ENCODE measurements at regions not wholly inside any gene's neighbourhood (a gene's known extent, or its start where the extent isn't known, plus 50 kb on each side); places are given as distances from the start of the nearest gene placed in this dataset.

- H3K23ac ChIP-seq (ENCODE audit: low read length in 2 of 2), result no peak overlapping the region
- no peak overlapping the region for H3K9ac ChIP-seq (ENCODE audit: low read length)
- H2BK120ac ChIP-seq (ENCODE audit: low read depth, low read length), result no peak overlapping the region
- no peak overlapping the region for H2BK15ac ChIP-seq (ENCODE audit: low read depth, poor library complexity, severe bottlenecking)
- no peaks in the 10 kb centered on the region for H3K79me1 ChIP-seq (replicated peaks; ENCODE audit: low read length, poor library complexity, severe bottlenecking)
- H4K91ac ChIP-seq (ENCODE audit: low read length), result no peak overlapping the region
- no peak overlapping the region for H3K18ac ChIP-seq (ENCODE audit: low read depth in 1 of 2, low read length in 2 of 2)
- H4K8ac ChIP-seq (ENCODE audit: low read length), result no peak overlapping the region
- H3K9me3 ChIP-seq (ENCODE audit: control insufficient read depth, low read length), result peaks cover 29% of the 10 kb centered on the region
- no peak overlapping the region for H2AK5ac ChIP-seq (ENCODE audit: low read length, severe bottlenecking)
- no peaks in the 10 kb centered on the region for H3K4me1 ChIP-seq (ENCODE audit: control insufficient read depth, insufficient read depth, low read depth, low read length)
- H2AFZ ChIP-seq (ENCODE audit: low read depth, low read length), result no peak overlapping the region
- H3K4ac ChIP-seq (ENCODE audit: low read depth in 1 of 2, low read length in 2 of 2), result no peak overlapping the region
- H2BK5ac ChIP-seq (ENCODE audit: low read depth, low read length, poor library complexity, severe bottlenecking), result no peak overlapping the region
- no peak for DNase-seq
- H3K27me3 ChIP-seq (ENCODE audit: control insufficient read depth in 1 of 2, insufficient read depth in 1 of 2, low read length in 2 of 2), result no peaks in the 10 kb centered on the region
- no peak overlapping the region for H3K27ac ChIP-seq (ENCODE audit: low read length, poor library complexity, severe bottlenecking)
- no peak overlapping the region for H3K14ac ChIP-seq (ENCODE audit: low read length in 2 of 2)
- H3K4me2 ChIP-seq (ENCODE audit: low read length, poor library complexity, severe bottlenecking), result no peak overlapping the region
- 94% methylated on average over 1 of the region's 1 CpG for WGBS
- no peaks in the 10 kb centered on the region for H3K36me3 ChIP-seq (ENCODE audit: control insufficient read depth in 1 of 2, insufficient read depth in 2 of 2, low read depth in 1 of 2, low read length in 2 of 2)
- H3K4me3 ChIP-seq (ENCODE audit: insufficient read depth in 1 of 2, low read depth in 1 of 2, low read length in 2 of 2), result no peak overlapping the region
- no peak overlapping the region for H2BK12ac ChIP-seq (ENCODE audit: low read length in 2 of 2)
Observed at GRCh38 chr12:72740064-72740463, 467.9 kb downstream of the TRHDE start.

- no peak overlapping the region for H2BK5ac ChIP-seq (ENCODE audit: low read depth, low read length, poor library complexity, severe bottlenecking)
- no peak overlapping the region for H2BK120ac ChIP-seq (ENCODE audit: low read depth, low read length)
- H2AK5ac ChIP-seq (ENCODE audit: low read length, severe bottlenecking), result no peak overlapping the region
- no peak overlapping the region for H4K91ac ChIP-seq (ENCODE audit: low read length)
- H3K4me1 ChIP-seq (ENCODE audit: control insufficient read depth, insufficient read depth, low read depth, low read length), result no peaks in the 10 kb centered on the region
- H3K4me2 ChIP-seq (ENCODE audit: low read length, poor library complexity, severe bottlenecking), result no peak overlapping the region
- no peak overlapping the region for H3K9ac ChIP-seq (ENCODE audit: low read length)
- no peak for DNase-seq
- H3K18ac ChIP-seq (ENCODE audit: low read depth in 1 of 2, low read length in 2 of 2), result no peak overlapping the region
- no peak overlapping the region for H2BK12ac ChIP-seq (ENCODE audit: low read length in 2 of 2)
- H3K4ac ChIP-seq (ENCODE audit: low read depth in 1 of 2, low read length in 2 of 2), result no peak overlapping the region
- H3K36me3 ChIP-seq (ENCODE audit: control insufficient read depth in 1 of 2, insufficient read depth in 2 of 2, low read depth in 1 of 2, low read length in 2 of 2), result no peaks in the 10 kb centered on the region
- no peak overlapping the region for H3K27ac ChIP-seq (ENCODE audit: low read length, poor library complexity, severe bottlenecking)
- H3K4me3 ChIP-seq (ENCODE audit: insufficient read depth in 1 of 2, low read depth in 1 of 2, low read length in 2 of 2), result no peak overlapping the region
- H3K9me3 ChIP-seq (ENCODE audit: control insufficient read depth, low read length), result peaks cover 26% of the 10 kb centered on the region
- no peak overlapping the region for H2AFZ ChIP-seq (ENCODE audit: low read depth, low read length)
- H3K14ac ChIP-seq (ENCODE audit: low read length in 2 of 2), result no peak overlapping the region
- no peak overlapping the region for H3K23ac ChIP-seq (ENCODE audit: low read length in 2 of 2)
- H3K27me3 ChIP-seq (ENCODE audit: control insufficient read depth in 1 of 2, insufficient read depth in 1 of 2, low read length in 2 of 2), result no peaks in the 10 kb centered on the region
- no peak overlapping the region for H2BK15ac ChIP-seq (ENCODE audit: low read depth, poor library complexity, severe bottlenecking)
- H4K8ac ChIP-seq (ENCODE audit: low read length), result no peak overlapping the region
- no peaks in the 10 kb centered on the region for H3K79me1 ChIP-seq (replicated peaks; ENCODE audit: low read length, poor library complexity, severe bottlenecking)
Observed at GRCh38 chr12:72742568-72742967, 470.4 kb downstream of the TRHDE start.

DNA sequence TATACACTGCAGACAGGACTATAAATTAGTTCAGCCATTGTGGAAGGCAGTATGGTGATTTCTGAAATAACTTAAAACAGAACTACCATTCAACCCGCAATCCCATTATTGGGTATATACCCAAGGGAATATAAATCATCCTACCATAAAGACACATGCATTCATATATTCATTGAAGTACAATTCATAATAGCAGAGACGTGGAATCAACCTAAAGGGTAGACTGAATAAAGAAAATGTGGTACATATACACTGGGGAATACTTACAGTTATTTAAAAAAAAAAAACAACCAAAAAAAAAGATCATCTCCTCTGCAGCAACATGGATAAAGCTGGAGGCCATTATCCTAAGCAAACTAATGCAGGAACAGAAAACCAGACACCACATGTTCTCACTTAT is 473.9 kb downstream of the TRHDE start:
- Histone ChIP-seq H3K4me1 (ENCODE audit: control insufficient read depth, insufficient read depth, low read depth, low read length) (no peaks in the 10 kb centered on the region), H3K4me3 (ENCODE audit: insufficient read depth in 1 of 2, low read depth in 1 of 2, low read length in 2 of 2) (no peak overlapping the region), H3K14ac (ENCODE audit: low read length in 2 of 2) (no peak overlapping the region), H3K79me1 (replicated peaks; ENCODE audit: low read length, poor library complexity, severe bottlenecking) (no peaks in the 10 kb centered on the region), H2BK120ac (ENCODE audit: low read depth, low read length) (no peak overlapping the region), H3K18ac (ENCODE audit: low read depth in 1 of 2, low read length in 2 of 2) (no peak overlapping the region), H4K8ac (ENCODE audit: low read length) (no peak overlapping the region), H3K4me2 (ENCODE audit: low read length, poor library complexity, severe bottlenecking) (no peak overlapping the region), H3K27ac (ENCODE audit: low read length, poor library complexity, severe bottlenecking) (no peak overlapping the region), H3K36me3 (ENCODE audit: control insufficient read depth in 1 of 2, insufficient read depth in 2 of 2, low read depth in 1 of 2, low read length in 2 of 2) (no peaks in the 10 kb centered on the region), H3K4ac (ENCODE audit: low read depth in 1 of 2, low read length in 2 of 2) (no peak overlapping the region), H2BK12ac (ENCODE audit: low read length in 2 of 2) (no peak overlapping the region), H2AFZ (ENCODE audit: low read depth, low read length) (no peak overlapping the region), H2BK5ac (ENCODE audit: low read depth, low read length, poor library complexity, severe bottlenecking) (no peak overlapping the region), H2AK5ac (ENCODE audit: low read length, severe bottlenecking) (no peak overlapping the region), H3K9me3 (ENCODE audit: control insufficient read depth, low read length) (peaks cover 20% of the 10 kb centered on the region), H3K23ac (ENCODE audit: low read length in 2 of 2) (no peak overlapping the region), H4K91ac (ENCODE audit: low read length) (no peak overlapping the region), H3K9ac (ENCODE audit: low read length) (no peak overlapping the region), H2BK15ac (ENCODE audit: low read depth, poor library complexity, severe bottlenecking) (no peak overlapping the region), H3K27me3 (ENCODE audit: control insufficient read depth in 1 of 2, insufficient read depth in 1 of 2, low read length in 2 of 2) (no peaks in the 10 kb centered on the region)
- no CpG with 5 or more reads among the region's 2 CpGs for WGBS
- no peak for DNase-seq

GRCh38 chr12:72747111-72747849 is 475.1 kb downstream of the TRHDE start:
- no peak overlapping the region for H2AFZ ChIP-seq (ENCODE audit: low read depth, low read length)
- H3K23ac ChIP-seq (ENCODE audit: low read length in 2 of 2), result no peak overlapping the region
- no peak overlapping the region for H2AK5ac ChIP-seq (ENCODE audit: low read length, severe bottlenecking)
- H3K79me1 ChIP-seq (replicated peaks; ENCODE audit: low read length, poor library complexity, severe bottlenecking), result no peaks in the 10 kb centered on the region
- H3K9ac ChIP-seq (ENCODE audit: low read length), result no peak overlapping the region
- no peak overlapping the region for H3K4ac ChIP-seq (ENCODE audit: low read depth in 1 of 2, low read length in 2 of 2)
- no peak overlapping the region for H4K8ac ChIP-seq (ENCODE audit: low read length)
- no peaks in the 10 kb centered on the region for H3K4me1 ChIP-seq (ENCODE audit: control insufficient read depth, insufficient read depth, low read depth, low read length)
- no peak overlapping the region for H4K91ac ChIP-seq (ENCODE audit: low read length)
- no peak overlapping the region for H3K4me2 ChIP-seq (ENCODE audit: low read length, poor library complexity, severe bottlenecking)
- H3K9me3 ChIP-seq (ENCODE audit: control insufficient read depth, low read length), result peaks cover 14% of the 10 kb centered on the region
- no peak overlapping the region for H2BK15ac ChIP-seq (ENCODE audit: low read depth, poor library complexity, severe bottlenecking)
- no peak overlapping the region for H3K18ac ChIP-seq (ENCODE audit: low read depth in 1 of 2, low read length in 2 of 2)
- no peak overlapping the region for H2BK5ac ChIP-seq (ENCODE audit: low read depth, low read length, poor library complexity, severe bottlenecking)
- H3K27me3 ChIP-seq (ENCODE audit: control insufficient read depth in 1 of 2, insufficient read depth in 1 of 2, low read length in 2 of 2), result no peaks in the 10 kb centered on the region
- no peak overlapping the region for H2BK12ac ChIP-seq (ENCODE audit: low read length in 2 of 2)
- no peak overlapping the region for H3K4me3 ChIP-seq (ENCODE audit: insufficient read depth in 1 of 2, low read depth in 1 of 2, low read length in 2 of 2)
- H3K36me3 ChIP-seq (ENCODE audit: control insufficient read depth in 1 of 2, insufficient read depth in 2 of 2, low read depth in 1 of 2, low read length in 2 of 2), result no peaks in the 10 kb centered on the region
- whole genome bisulfite sequencing, result 67% methylated on average over 4 of the region's 4 CpGs
- H3K14ac ChIP-seq (ENCODE audit: low read length in 2 of 2), result no peak overlapping the region
- no peak for DNase-seq
- no peak overlapping the region for H2BK120ac ChIP-seq (ENCODE audit: low read depth, low read length)
- H3K27ac ChIP-seq (ENCODE audit: low read length, poor library complexity, severe bottlenecking), result no peak overlapping the region

Data from mesenchymal stem cell (in vitro differentiated cells and primary cell).